Vagina (tissue), 2 donors: ENCODE measurements at regions not wholly inside any gene's neighbourhood (a gene's known extent, or its start where the extent isn't known, plus 50 kb on each side); places are given as distances from the start of the nearest gene placed in this dataset.

Experiments used
- POLR2A ChIP-seq, 2 donors: fragments of 450-650 bp; IDR thresholded peaks; one replicate each; pipeline ENCODE4 v1.6.1; 2017; ENCODE audit warnings: antibody characterized with exemption in 2 of 2, mild to moderate bottlenecking in 2 of 2, moderate library complexity in 2 of 2
- POLR2AphosphoS5 ChIP-seq, 2 donors: sonication (generic); formaldehyde crosslinking; IDR thresholded peaks; one replicate each; pipeline ENCODE4 v1.9.0; 2017; ENCODE audit warnings: antibody characterized with exemption in 2 of 2, mild to moderate bottlenecking in 2 of 2, low read depth in 1 of 2; ENCODE audit not compliant: insufficient read depth in 1 of 2
- TF ChIP-seq, protein P1 (sequence below), 3 experiments: fragments of 450-650 bp in 2 of 3; fragments of 200-600 bp in 1 of 3; sonication (generic) in 1 of 3; IDR thresholded peaks; one replicate each; pipeline ENCODE4 v1.5.1; 2017 to 2019; ENCODE audit warnings: antibody characterized with exemption in 3 of 3, mild to moderate bottlenecking in 2 of 3, moderate library complexity in 2 of 3

DNA sequence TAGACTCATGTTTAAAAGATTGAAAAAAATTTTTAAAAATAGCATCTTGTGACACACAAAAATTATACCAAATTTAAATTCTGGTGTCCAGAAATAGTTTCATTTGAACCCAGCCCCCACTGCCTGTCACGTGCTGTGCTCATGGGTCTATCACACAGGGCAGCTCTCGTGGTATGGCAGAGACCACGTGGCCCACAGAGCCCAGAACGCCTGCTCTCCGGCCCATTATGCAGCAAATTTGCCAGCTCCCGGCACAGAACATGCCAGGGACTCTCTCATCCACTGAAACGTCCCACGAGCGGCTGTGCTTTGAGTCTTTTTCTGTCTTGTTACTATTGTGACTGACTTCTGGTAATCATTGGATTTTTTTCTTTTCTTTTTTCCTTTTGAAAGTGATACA lies 224.3 kb downstream of the TTLL2 start:
- TF ChIP-seq, protein P1, sequence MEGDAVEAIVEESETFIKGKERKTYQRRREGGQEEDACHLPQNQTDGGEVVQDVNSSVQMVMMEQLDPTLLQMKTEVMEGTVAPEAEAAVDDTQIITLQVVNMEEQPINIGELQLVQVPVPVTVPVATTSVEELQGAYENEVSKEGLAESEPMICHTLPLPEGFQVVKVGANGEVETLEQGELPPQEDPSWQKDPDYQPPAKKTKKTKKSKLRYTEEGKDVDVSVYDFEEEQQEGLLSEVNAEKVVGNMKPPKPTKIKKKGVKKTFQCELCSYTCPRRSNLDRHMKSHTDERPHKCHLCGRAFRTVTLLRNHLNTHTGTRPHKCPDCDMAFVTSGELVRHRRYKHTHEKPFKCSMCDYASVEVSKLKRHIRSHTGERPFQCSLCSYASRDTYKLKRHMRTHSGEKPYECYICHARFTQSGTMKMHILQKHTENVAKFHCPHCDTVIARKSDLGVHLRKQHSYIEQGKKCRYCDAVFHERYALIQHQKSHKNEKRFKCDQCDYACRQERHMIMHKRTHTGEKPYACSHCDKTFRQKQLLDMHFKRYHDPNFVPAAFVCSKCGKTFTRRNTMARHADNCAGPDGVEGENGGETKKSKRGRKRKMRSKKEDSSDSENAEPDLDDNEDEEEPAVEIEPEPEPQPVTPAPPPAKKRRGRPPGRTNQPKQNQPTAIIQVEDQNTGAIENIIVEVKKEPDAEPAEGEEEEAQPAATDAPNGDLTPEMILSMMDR (IDR thresholded peaks at IDR 0.05): no peak
- TF ChIP-seq POLR2A (IDR thresholded peaks at IDR 0.05): no peak
- no peak for TF ChIP-seq POLR2AphosphoS5 (IDR thresholded peaks at IDR 0.05; ENCODE audit: insufficient read depth in 1 of 2, low read depth in 1 of 2)
